WERI-Rb-1 (cell line): ENCODE measurements at regions not wholly inside any gene's neighbourhood (a gene's known extent, or its start where the extent isn't known, plus 50 kb on each side); places are given as distances from the start of the nearest gene placed in this dataset.

Source experiments
- DNase-seq: peaks from one replicate; pipeline ENCODE4 v3.0.0-alpha.2; 2020
- H3K27ac ChIP-seq: fragments of 250-450 bp; sonication (Bioruptor Pico); 2 replicates; pipeline ENCODE4 v1.5.1; 2020; ENCODE audit warnings: mild to moderate bottlenecking, moderate library complexity
- H3K27me3 ChIP-seq: fragments of 250-450 bp; sonication (Bioruptor Pico); 2 replicates; pipeline ENCODE4 v1.5.1; 2021; ENCODE audit warnings: mild to moderate bottlenecking, low read depth, moderate library complexity; ENCODE audit not compliant: insufficient read depth, severe bottlenecking
- H3K36me3 ChIP-seq: fragments of 250-450 bp; sonication (Bioruptor Pico); 2 replicates; pipeline ENCODE4 v1.5.1; 2020; ENCODE audit warnings: mild to moderate bottlenecking, moderate library complexity
- H3K4me3 ChIP-seq: 2 replicates; pipeline ENCODE4 v1.5.1; 2011; ENCODE audit warnings: low read depth, mild to moderate bottlenecking, control low read depth, low read length
- H3K9me3 ChIP-seq: fragments of 250-450 bp; sonication (Bioruptor Pico); 2 replicates; pipeline ENCODE4 v1.5.1; 2021; ENCODE audit warnings: mild to moderate bottlenecking, moderate library complexity; ENCODE audit not compliant: severe bottlenecking
- TF ChIP-seq, protein P1 (sequence below): IDR thresholded peaks from 2 replicates; pipeline ENCODE4 v1.5.1; 2011; ENCODE audit warnings: low read depth, mild to moderate bottlenecking, control low read depth, inconsistent platforms, low read length

DNA sequence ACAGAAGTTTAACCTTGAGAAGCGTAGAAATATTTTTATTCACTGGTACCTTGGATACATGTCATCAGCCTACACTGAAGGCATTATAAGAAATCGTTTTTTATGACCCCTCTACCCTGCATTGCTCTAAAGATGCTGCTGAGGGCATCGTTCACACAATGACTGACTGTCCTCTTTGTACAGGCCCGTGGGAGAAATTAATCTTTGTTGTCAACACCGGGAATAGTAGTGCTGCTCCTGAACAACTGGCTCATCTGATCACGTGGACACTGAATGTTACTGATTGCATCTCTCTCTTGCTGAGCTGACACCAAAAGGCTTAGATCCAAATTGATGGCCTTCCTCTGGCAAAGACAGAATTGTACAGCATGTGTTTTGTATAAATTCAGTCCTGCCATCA is 157.1 kb upstream of the SMLR1 start:
- no peaks in the 10 kb centered on the region for H3K36me3 ChIP-seq
- no peaks in the 10 kb centered on the region for H3K27me3 ChIP-seq
- TF ChIP-seq, protein P1, sequence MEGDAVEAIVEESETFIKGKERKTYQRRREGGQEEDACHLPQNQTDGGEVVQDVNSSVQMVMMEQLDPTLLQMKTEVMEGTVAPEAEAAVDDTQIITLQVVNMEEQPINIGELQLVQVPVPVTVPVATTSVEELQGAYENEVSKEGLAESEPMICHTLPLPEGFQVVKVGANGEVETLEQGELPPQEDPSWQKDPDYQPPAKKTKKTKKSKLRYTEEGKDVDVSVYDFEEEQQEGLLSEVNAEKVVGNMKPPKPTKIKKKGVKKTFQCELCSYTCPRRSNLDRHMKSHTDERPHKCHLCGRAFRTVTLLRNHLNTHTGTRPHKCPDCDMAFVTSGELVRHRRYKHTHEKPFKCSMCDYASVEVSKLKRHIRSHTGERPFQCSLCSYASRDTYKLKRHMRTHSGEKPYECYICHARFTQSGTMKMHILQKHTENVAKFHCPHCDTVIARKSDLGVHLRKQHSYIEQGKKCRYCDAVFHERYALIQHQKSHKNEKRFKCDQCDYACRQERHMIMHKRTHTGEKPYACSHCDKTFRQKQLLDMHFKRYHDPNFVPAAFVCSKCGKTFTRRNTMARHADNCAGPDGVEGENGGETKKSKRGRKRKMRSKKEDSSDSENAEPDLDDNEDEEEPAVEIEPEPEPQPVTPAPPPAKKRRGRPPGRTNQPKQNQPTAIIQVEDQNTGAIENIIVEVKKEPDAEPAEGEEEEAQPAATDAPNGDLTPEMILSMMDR, result no peak
- DNase-seq, result peak; percentile 57
- H3K9me3 ChIP-seq, result no peaks in the 10 kb centered on the region
- H3K4me3 ChIP-seq, result no peak overlapping the region
- no peak overlapping the region for H3K27ac ChIP-seq

DNA sequence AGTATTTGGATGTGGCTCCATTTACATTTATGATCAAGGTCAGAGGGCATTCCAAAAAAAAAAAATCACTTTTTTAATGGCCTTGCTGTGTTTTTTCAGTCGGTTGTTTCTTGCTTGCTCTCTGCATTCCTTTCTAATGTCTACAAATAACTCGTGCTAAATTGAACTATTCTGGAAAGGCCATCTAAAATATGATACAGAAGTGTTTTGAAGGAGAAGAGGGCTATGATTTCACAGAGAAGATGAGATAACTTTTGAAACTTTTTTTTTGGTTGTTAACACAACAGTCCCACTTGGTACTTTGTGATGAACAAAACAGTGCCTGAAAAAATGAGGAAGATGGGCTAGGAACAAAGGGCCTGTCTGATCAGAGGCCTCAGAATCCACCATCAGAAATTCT is 156.1 kb upstream of the SMLR1 start:
- Histone ChIP-seq H3K9me3 (no peaks in the 10 kb centered on the region), H3K4me3 (no peak overlapping the region)

DNA sequence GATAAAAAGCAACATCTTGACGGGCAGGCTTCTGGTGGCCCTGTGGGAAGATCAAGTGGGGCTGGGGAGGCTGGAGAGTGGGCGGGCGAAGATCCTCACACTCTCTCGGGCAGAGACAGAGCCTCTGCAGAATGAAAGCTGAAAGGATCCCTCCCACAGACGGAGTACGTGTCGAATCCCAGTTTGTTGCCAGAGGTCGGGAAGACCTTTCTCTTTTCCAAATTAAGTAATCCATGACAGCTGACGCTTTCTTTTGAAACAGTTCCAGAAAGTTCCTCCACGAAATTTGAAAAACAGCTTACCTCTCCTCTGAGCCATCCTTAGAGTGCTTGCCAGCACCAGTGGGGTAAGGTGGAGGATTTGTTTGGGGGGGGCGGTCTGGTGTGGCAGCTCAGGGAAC is 155.6 kb upstream of the SMLR1 start:
- no peak overlapping the region for H3K4me3 ChIP-seq
- no peak for DNase-seq
- H3K27ac ChIP-seq, result no peak overlapping the region
- H3K36me3 ChIP-seq, result no peaks in the 10 kb centered on the region
- H3K9me3 ChIP-seq, result no peaks in the 10 kb centered on the region
- H3K27me3 ChIP-seq, result no peaks in the 10 kb centered on the region
- TF ChIP-seq, protein P1, result no peak

More for the DNA sequence above, 156.1 kb upstream of the SMLR1 start:
- Histone ChIP-seq H3K36me3 (no peaks in the 10 kb centered on the region), H3K27ac (no peak overlapping the region), H3K27me3 (no peaks in the 10 kb centered on the region)
- no peak for DNase-seq
- TF ChIP-seq, protein P1, result no peak

DNA sequence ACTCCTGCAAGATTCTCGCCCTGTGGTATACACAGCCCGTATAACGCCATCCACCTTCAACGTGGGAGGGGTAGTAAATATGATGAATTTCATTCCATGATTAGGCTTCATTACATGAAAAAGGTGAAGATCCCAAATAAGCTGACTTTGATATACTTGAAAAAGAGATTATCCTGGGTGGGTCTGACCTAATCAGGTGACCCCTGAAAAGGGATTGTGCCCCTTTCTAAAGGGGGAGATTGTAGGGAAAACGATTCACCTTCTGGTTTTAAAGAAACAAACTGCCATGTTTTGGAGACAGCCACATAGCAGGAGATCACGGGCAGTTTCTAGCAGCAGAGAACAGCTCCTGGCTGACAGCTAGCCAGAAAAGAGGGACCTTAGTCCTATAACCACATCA is 155.1 kb upstream of the SMLR1 start:
- TF ChIP-seq, protein P1, result no peak
- H3K4me3 ChIP-seq, result no peak overlapping the region
- no peaks in the 10 kb centered on the region for H3K27me3 ChIP-seq
- no peaks in the 10 kb centered on the region for H3K9me3 ChIP-seq
- DNase-seq, result no peak
- H3K27ac ChIP-seq, result no peak overlapping the region
- no peaks in the 10 kb centered on the region for H3K36me3 ChIP-seq

DNA sequence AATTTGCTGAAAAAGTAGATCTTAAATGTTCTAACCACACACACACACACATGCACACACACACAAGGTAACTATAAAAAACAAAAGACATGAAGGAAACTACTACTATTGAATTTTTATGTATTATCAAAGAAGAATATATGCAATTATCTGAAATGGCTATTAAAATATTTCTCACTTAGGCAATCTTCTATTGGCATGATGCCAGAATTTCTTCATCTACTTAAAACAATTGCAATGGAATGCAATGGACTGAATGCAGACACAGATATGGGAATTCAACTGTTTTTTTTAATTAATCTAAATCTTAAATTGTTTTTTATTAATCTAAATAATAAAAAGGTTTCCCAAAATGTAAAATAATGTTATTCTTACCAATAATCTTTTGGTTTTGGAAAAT is 152.6 kb upstream of the SMLR1 start:
- H3K27me3 ChIP-seq, result no peaks in the 10 kb centered on the region
- TF ChIP-seq, protein P1, result no peak
- no peaks in the 10 kb centered on the region for H3K36me3 ChIP-seq
- H3K4me3 ChIP-seq, result no peak overlapping the region
- H3K9me3 ChIP-seq, result peaks cover 2% of the 10 kb centered on the region
- DNase-seq, result no peak
- H3K27ac ChIP-seq, result no peak overlapping the region

DNA sequence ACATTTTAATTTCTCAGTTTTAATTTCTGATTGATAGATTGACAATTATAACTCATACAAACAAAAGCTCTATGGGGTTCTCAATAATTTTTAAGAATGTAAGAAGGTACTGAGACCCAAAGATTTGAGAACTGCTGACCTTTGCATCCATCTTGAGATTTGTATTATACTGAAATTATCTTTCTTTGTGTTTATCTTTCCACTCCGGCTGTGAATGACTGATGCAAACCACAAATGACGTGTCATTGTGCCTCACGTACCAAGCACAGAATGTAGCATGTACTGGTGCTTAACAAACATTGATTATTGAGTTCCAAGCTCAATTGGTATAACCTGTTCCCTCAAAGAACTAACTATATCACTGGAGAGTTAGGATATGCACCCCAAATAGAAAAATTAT is 152.1 kb upstream of the SMLR1 start:
- no peak overlapping the region for H3K4me3 ChIP-seq
- H3K27me3 ChIP-seq, result no peaks in the 10 kb centered on the region
- no peak for DNase-seq
- peaks cover 2% of the 10 kb centered on the region for H3K9me3 ChIP-seq
- no peaks in the 10 kb centered on the region for H3K36me3 ChIP-seq
- TF ChIP-seq, protein P1, result no peak
- no peak overlapping the region for H3K27ac ChIP-seq
